ENCODE measurements at regions not wholly inside any gene's neighbourhood (a gene's known extent, or its start where the extent isn't known, plus 50 kb on each side); places are given as distances from the start of the nearest gene placed in this dataset.

DNA sequence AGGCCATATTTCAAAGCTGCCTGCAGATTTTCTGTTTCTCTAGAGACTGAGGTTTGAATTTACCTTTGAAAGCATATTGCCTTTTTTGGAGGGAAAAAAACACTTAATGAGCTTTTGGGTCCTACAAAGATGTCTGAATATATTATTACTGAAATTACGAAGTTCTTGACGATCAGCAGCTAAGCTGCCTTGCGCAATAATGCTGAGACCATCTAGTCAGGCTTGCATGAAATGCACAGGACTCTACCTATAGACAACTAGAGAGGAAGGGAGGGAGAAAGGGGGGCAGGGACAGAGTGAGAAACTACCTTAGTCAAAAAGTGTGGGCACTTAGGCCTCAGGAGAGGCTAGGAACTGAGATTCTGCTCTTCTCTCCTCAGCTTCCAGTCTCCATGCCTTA is 175.9 kb upstream of the KIF2A start:
- no peak for DNase-seq

GRCh38 chr5:62132276-62132675 is 173.7 kb upstream of the KIF2A start:
- DNase-seq: no peak

- no peak for DNase-seq
Measured at GRCh38 chr5:62133426-62133825, 172.6 kb upstream of the KIF2A start.

GRCh38 chr5:62134811-62135210 is 171.2 kb upstream of the KIF2A start:
- DNase-seq: no peak

DNA sequence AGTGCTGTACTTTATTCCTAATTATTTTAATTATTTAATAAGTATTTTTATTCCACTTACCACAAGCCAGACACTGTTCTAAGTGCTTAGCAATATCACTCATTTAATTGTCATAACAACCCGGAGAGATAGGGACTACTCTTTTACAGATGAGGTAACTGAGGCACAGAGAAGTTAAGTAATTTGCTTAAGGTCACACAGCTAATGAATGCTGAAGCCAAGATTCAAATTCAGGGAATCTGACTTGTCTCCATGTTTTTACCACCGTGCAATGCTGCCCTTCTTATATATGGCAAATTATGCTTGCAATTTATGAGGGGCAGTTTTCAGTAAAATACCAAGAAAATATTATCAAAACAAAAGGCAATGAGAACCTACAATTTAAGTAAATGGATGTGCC is 168.4 kb upstream of the KIF2A start:
- no peak for DNase-seq

- no peak for DNase-seq
Measured at GRCh38 chr5:62138607-62139006, 167.4 kb upstream of the KIF2A start.

DNA sequence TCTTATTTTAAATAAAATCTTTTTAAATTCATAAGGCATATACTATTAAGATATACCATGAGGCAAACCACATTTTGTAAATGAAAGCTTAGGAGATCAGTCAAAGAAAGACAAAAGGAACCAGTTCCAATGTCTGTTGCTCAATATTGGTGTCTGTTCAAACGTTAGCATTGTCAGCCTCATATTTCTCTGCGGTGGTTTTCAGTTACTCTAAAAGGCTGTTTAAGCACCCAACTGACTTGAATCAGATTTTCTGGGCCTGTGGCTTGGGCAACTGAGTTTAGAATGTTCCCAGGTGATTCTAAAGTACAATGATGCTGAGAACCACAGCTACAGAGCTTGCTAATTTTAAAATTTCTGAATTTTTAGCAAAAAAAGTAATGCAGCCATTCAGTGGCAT is 166.3 kb upstream of the KIF2A start:
- no peak for DNase-seq

- DNase-seq: no peak
Measured at GRCh38 chr5:62142351-62142750, 163.7 kb upstream of the KIF2A start.

- peak; percentile 24 for DNase-seq
Measured at GRCh38 chr5:62143268-62144229, 162.5 kb upstream of the KIF2A start.

GRCh38 chr5:62144401-62145022 is 161.5 kb upstream of the KIF2A start:
- no peak for DNase-seq

GRCh38 chr5:62149879-62150278 is 156.1 kb upstream of the KIF2A start:
- no peak for DNase-seq

- DNase-seq: no peak
Measured at GRCh38 chr5:62152394-62153087, 153.5 kb upstream of the KIF2A start.

DNA sequence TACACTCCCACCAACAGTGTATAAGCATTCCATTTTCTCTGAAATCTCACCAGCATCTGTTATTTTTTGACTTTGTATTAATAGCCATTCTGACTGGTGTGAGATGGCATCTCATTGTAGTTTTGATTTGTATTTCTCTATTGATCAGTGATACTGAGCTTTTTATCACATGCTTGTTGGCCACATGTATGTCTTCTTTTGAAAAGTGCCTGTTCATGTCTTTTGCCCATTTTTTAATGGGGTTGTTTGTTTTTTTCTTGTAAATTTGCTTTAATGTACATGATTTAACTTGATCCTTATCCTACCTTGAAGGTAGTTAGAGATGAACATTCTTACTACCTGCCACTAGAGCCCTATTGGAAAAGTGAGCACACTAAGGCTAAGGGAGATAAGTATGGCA is 151.2 kb upstream of the KIF2A start:
- no peak for DNase-seq

GRCh38 chr5:62155988-62156387 is 150.0 kb upstream of the KIF2A start:
- no peak for DNase-seq

DNA sequence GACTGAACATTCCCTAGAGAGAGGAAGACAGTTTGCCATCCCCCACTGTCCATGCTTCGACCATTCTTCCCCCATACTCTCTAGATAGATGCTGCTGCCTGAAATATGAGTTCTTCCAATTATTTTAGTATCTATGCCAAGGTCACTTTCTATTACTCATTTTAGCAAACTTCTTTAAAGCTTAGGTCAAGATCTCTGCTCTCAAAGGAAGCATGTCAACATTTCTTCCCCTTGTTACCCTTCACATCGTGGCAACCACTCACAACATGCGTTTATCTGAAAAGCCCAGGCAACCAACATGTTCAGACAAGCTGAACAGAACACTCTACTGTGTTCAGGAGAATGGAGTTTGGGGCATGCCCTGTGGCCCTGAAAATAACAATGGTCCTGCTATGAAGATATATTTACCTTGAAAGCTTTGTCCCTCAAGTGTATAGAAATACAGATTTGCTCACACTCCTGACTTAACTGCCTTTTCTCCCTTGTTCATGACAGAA is 138.4 kb upstream of the KIF2A start:
- DNase-seq: no peak

DNA sequence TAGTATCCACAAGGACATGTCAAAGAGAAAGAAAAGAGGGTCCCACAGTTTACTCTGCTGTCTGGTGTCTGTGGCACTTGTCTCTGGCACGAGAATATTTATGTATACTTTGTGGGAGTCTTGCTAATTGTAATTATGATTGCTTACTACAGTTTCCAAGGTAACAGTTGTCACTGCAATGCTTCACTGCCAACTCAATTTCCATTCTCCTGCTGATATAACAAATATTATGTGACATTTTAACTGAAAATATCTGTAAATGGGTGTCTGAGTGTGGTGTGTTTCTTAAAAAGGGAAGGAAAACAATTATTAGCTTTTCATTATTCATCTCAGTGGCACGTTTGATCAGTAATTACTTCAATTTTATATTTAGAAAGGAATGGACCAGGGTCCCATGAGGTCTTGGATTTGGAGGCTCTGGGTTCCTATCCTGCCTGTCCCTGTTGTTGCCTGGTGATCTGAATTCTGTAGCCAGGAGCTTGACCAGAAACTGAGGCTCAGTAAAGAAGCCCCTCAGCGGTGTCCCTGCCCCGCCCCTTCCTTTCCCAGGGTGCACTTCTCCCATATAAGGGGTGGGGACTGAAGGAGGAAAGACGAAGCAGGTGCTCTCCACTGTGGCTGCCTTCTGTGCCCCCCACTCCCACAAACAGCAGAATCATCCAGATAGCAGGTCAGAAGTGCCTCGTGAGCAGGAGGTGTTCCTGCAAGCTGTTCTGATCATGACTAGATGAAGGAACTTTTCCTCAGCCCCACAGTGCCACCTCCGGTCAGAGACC is 137.3 kb upstream of the KIF2A start:
- no peak for DNase-seq

GRCh38 chr5:62178258-62178657 is 127.7 kb upstream of the KIF2A start:
- no peak for DNase-seq

DNA sequence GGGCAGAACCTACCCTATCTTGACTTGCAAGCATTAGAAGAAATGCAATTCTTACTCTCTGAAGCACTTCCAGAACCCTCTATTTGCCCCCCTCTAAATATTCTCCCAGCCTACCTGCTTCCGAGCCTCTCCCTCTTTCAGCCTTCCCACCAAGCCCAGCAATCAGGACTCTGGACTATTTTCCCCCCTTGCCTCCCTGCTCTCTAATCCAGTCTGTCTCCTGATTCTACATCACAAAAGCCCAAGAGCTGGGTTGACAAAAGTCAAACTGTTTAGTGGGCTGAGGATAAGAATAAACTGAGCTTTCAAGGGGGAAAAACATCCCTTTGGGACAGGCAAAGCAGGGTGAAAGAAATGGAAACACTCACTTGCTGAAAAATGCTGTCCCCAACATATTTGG is 123.2 kb upstream of the KIF2A start:
- DNase-seq: no peak

GRCh38 chr5:62183727-62184126 is 122.3 kb upstream of the KIF2A start:
- DNase-seq: no peak

DNA sequence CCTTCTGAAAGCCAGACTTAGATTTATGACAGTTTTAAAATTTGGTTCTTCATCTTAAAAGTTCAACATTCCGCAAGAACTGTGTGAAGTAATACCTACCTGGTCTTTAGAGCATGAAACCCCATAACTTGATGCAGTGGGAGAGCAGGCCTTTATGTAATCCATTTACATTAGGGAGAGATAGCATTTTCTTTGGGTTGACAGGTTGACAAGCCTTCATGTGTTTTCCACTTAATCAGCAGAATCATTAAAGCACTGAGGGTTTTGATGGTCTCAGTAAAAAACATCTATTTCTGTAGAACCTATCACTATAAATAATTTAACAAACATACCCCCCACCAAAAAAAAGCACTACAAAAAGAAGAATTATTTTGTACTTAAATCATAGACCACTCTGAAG is 121.6 kb upstream of the KIF2A start:
- DNase-seq: no peak

- DNase-seq: no peak
Measured at GRCh38 chr5:62190173-62190572, 115.8 kb upstream of the KIF2A start.

- DNase-seq: no peak
Measured at GRCh38 chr5:62190931-62191330, 115.1 kb upstream of the KIF2A start.

DNA sequence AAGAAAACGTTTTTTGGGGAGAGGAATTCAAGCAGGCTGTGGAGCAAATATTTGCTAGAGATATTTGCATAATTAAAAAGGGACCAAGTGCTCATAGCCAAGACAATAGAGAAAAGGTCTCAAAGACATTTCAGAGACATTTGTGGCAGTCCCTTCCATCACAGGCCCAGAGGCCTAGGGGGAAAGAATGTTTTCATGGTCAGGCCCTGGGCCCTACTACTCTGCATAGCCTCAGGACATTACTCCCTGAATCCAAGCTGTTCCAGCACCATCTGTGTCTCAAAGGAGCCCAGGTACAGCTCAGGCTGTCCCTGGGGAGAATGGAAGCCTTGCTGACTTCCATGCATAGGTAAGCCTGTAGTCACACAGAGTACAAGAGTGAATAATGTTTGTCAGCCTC is 113.0 kb upstream of the KIF2A start:
- no peak for DNase-seq
